Right renal cortex interstitium (tissue), 3 donors: ENCODE measurements at regions not wholly inside any gene's neighbourhood (a gene's known extent, or its start where the extent isn't known, plus 50 kb on each side); places are given as distances from the start of the nearest gene placed in this dataset.

ENCODE experiments used
- DNase-seq, 3 donors: peaks; one replicate each; pipeline ENCODE4 v3.0.0-alpha.2; 2013; ENCODE audit warnings: low read depth in 3 of 3, low spot score in 2 of 3

DNA sequence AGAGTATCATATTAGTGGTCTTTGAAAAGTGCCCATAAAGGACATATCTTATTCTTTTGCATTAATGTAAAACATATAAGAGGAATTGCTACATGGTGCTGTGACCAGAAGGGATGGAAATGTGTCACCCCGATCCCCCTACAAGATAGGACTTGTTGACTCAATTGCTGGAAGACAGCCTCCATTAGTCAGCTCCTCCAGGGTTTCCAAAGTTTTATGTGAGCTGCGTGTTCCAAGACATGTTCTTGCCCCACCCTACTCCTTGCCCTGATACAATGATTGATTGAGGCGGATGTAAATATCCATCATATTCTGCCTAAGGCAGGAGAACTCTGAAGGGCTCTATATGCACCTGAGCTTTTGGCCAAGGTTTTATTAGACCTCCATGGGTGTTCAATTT lies 541.0 kb upstream of the ZEB2 start:
- no peak for DNase-seq

DNA sequence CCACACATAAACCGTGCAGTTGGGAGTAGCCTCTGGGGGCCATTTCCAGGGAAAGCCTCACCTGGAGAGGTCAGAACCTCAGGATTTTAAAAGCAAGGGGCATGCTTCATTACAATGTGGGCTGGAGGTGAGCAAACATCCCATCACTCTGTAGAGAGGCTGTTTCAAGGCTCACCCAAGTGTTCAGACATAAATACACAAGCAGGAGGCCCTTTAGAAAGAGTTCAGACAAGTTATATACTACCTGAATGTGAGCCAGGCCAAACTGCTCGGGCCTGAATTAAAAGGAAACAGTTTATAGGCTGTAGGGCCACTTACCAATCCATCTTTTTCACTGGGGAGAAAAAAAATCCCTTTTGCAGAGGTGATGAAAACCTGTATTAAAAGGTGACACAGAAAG lies 540.0 kb upstream of the ZEB2 start:
- no peak for DNase-seq

- DNase-seq = no peak
These were observed 539.4 kb upstream of the ZEB2 start for GRCh38 chr2:145059343-145059742.

GRCh38 chr2:145058457-145058856 lies 538.5 kb upstream of the ZEB2 start:
- DNase-seq = no peak

DNA sequence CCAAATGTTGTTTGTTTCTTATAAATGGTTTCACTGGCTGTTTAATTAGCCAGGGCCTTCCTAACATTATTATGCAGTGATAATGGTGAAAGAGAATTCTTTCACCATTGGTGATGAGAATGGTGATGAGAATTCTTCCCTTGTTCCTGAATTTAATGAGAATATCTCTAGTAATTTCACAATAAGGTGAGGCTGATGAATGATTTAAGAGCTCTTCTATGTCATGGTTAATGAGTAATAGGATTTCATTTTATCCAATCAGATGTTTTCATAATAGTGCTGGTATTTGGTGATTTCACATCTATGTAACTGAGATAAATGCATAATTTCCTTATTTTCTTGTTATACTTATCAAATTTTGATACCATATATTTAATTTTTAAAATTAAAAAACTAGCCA lies 535.7 kb upstream of the ZEB2 start:
- DNase-seq = no peak

- no peak for DNase-seq
These were observed 530.2 kb upstream of the ZEB2 start for GRCh38 chr2:145050134-145050533.

DNA sequence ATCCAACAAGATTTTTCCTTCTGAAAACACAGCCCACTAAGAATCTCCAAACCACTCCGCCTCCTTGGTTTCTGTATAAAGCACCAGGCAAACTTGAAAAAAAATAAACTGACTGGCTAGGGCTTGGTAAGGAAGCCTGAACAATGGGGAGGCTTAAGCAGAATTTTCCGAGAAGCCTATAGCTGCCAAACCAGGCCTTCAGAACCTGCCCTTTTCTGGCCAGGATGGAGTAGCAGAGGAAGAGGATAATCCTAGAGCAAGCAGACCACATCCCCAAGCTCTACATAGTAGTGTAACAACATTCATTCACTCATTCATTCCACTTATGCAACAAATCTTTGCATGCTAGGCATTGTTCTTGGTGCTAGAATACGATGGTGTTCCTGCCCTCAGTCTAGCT lies 529.6 kb upstream of the ZEB2 start:
- DNase-seq = no peak

- no peak for DNase-seq
These were observed 527.6 kb upstream of the ZEB2 start for GRCh38 chr2:145047554-145047953.

DNA sequence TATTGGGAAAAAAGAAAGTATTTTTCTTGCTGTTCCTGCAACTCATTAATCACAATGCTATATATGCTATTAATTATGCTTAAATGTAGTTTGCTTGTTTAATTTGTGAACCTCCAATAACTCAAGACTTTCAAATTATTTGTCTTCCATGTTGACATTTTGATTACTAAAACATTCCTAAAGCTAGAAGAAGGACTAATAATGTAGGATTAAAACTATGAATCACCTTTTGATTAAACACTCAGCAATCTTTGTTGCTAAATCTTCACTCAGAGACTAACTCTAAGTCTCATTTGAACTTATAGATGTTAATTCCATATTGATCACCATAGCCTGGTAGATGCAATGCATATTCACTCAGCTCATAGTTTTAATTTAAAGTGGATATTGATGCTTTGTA lies 524.6 kb upstream of the ZEB2 start:
- DNase-seq = no peak

- DNase-seq = no peak
These were observed 523.5 kb upstream of the ZEB2 start for GRCh38 chr2:145043399-145043834.

DNA sequence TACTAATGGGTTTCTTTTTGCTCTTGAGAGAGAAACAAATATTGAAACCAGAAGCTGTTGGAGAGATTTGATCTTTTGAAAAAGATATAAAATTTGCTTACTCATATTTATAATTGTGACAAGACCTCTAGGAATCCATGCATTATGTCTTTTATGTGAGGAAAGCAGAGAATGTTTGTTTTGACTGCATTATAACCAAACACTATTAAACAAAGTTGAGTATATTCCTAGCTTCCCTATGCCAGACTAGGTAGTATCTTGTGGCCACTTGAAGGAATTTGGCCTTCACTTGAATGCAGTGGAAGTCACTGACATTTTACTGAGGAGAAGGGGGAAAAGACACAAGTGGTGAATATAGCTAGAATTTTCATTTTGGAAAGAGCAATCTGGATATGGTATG lies 521.8 kb upstream of the ZEB2 start:
- DNase-seq = no peak

GRCh38 chr2:145040433-145040832 lies 520.5 kb upstream of the ZEB2 start:
- DNase-seq = no peak

GRCh38 chr2:145038041-145038525 lies 518.2 kb upstream of the ZEB2 start:
- DNase-seq = no peak

DNA sequence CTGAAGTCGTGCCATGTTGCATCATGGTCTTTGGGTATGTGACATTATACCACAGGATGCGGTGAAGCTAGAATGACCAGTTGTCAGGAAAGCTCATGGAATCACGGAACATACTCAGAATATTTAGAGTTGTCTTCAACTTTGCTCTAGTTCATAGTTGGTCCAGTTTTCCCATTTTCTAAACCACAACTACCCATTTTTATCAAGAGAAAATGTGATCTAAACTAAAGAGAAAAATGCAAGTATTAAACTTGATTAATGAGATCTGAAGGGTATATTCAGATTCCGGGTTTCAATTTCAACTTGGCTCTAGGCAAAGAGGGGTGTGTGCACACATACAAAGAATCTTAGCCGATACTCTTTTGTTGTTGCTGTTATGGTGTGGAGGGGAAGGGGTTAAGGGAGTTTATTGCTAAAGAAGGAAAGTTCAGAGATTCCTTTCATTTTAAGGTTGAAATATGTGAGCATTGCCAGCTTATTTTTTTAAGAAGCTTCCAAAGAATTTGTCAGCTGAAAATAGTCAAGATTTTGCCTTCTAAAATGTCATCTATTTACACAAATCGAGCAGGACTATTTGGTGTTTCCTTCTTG lies 516.6 kb upstream of the ZEB2 start:
- DNase-seq = no peak

- no peak for DNase-seq
These were observed 514.6 kb upstream of the ZEB2 start for GRCh38 chr2:145034511-145034910.

DNA sequence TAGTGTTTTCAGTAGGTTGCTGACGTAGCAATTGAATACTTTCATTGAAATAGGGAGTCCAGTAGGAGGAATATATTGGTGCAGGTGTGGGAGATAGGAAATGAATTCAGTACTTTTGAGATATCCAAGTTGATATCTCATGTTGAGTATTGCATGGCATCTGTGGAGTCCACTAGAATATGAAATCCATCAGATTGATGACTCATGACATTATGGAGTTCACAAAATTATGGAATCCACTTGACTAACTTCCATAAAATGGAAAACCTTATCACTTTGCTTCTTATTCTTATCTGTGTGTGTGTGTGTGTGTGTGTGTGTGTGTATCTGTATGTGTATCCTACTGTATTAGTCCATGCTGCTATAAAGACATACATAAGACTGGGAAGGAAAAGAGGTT lies 513.5 kb upstream of the ZEB2 start:
- DNase-seq = no peak

DNA sequence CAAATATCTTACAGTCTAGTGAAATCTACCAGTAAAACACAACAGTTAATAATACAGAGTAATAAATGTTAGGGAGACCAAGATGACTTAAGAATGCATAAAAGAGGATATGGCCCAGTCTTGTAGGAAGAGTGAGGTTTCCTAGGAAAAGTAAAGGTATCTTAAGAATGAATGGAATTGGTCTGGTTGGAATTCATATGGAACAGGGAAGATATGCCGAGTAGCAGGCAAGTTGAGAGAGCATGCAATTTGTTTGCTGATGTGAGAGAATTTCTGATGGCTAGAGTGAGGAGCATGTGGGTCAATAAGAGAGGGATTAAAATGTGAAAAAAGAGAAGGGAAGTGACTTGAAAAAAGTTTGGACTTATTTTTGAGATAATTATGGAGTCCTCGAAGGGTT lies 512.9 kb upstream of the ZEB2 start:
- no peak for DNase-seq

- DNase-seq = no peak
These were observed 510.0 kb upstream of the ZEB2 start for GRCh38 chr2:145029873-145030272.

GRCh38 chr2:145029081-145029480 lies 509.2 kb upstream of the ZEB2 start:
- DNase-seq = no peak

GRCh38 chr2:145028101-145028920 lies 508.4 kb upstream of the ZEB2 start:
- DNase-seq = no peak

GRCh38 chr2:145026456-145027455 lies 506.8 kb upstream of the ZEB2 start:
- no peak for DNase-seq
